NOMO-1 (cell line): ENCODE measurements at regions not wholly inside any gene's neighbourhood (a gene's known extent, or its start where the extent isn't known, plus 50 kb on each side); places are given as distances from the start of the nearest gene placed in this dataset.
"Not testable (repeated sequence)": the region's sequence is repeated elsewhere in the genome, so short reads cannot be mapped to it uniquely, and the experiment has no call there.

Experiments used
- DNase-seq, 2 experiments: peaks; one replicate each; lab custom pipeline; 2025; ENCODE audit not compliant: unreplicated experiment in 2 of 2; lab: John Stamatoyannopoulos, UW

GRCh38 chr12:58068706-58069105, 127.3 kb downstream of the ATP23 start:
- DNase-seq = no peak

- peak in 1 of 2 experiments; percentile 71 for DNase-seq
Observed at GRCh38 chr12:58069268-58069963, 128.0 kb downstream of the ATP23 start.

DNA sequence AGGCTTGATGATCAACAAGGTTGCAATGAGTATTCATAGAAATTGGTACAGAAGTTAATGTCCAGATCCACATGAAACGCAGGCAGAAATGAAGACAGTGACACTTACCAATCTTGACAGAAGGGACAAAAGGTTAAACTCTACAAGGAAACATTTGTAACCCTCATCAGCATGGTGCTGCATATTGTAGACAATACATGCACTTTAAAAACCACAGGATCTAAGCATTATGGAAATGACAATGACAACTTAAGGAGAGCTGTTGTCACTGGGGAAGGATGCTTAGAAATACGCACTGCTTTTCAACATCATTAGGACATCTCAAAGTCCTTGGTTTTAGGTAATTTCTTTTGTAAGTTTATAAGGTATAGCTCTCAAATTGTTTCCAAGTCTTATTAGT, 130.6 kb downstream of the ATP23 start:
- no peak for DNase-seq

- no peak for DNase-seq
Observed at GRCh38 chr12:58074259-58074658, 132.9 kb downstream of the ATP23 start.

- no peak for DNase-seq
Observed at GRCh38 chr12:58079806-58080205, 138.4 kb downstream of the ATP23 start.

DNA sequence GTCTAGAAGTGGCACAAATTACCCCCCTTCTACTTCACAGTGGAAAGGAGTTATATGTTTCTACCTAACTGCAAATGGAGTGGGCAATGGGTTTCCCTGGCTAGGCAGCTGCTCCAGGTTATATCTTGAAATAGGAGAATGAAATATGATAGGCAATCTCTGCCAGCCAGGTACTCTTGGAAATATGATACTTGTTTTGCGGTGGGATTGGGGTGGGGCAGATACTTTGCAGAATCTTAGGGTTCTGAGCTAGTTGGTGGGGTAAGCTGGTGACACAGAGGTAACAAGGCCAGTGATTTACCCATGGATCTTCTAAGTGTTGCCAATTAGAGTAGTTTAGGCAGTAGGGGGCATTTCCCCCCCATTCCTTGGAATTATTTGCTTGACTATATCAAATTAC, 140.1 kb downstream of the ATP23 start:
- DNase-seq = no peak

DNA sequence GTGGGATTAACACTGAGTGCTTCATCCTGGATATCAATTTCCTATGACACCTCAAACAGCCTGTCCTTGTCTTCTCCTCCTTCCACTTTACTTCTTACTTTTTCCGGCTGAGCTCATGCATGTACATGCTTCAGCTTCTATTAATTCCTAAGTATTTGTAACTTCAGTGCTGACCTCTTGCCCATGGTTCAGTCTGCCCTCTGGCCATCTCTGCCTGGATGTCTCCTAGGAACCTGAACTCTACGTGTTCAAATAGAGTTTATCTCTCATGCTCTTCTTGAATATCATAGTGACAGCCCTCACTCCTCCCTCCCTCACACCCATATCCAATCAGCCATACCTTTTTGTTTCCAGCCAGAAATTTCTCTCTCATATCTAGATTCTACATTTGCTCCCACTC, 141.6 kb downstream of the ATP23 start:
- no peak for DNase-seq

DNA sequence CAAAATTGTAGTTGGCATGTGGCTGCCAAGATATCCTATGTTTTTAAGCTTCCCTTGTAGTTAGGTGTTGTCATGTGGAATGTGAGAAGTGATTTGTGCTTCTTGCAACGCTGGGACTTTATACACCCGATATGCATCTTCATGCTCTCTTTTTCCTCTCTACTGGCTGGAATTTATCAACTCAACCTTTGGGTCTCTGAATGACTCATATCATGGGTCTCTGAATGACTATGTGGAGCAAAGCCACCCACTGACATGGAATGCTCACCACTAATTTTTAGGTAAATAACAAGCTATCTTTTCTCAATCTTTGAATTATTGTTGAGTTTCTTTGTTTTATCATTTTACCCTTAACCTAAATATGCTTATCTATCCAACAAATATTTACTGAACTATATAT, 144.6 kb downstream of the ATP23 start:
- no peak for DNase-seq

- no peak for DNase-seq
Observed at GRCh38 chr12:58086930-58087329, 145.6 kb downstream of the ATP23 start.

DNA sequence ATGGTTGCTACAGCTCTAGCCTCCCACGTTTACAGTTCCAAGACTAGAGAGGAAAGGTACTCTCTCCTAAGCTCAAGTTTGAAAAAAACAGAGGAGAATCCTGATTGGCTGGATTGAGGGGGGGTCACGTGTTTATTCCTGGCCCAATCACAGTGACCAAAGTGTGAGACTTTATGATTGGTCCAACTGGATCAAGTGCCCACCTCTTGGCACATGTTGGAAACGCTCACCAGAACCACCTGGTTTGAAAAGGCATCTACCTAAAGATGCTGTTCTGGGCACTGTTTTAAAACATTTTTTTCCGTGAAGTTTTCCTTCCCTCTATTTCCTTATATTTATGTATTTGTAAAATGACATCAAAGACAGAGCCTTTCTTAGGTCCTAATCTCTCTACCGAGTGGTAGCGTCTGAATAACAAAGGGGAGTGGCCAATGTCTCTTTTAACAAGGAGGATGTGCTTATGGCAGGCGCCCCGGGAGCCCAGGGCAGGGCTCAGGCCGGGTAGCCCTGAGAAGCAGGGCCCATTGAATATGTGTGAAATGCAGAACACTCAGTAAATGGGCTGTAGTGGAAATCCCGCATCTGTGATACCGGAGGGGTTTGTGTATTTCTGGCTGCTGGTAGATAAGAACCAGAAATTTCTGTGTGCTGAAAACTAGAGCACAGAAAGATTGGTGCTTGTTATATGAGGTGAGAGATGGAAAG, 146.2 kb downstream of the ATP23 start:
- DNase-seq = no peak

- DNase-seq = no peak
Observed at GRCh38 chr12:58089588-58089987, 148.2 kb downstream of the ATP23 start.

- no peak for DNase-seq
Observed at GRCh38 chr12:58090685-58091084, 149.3 kb downstream of the ATP23 start.

- DNase-seq = no peak
Observed at GRCh38 chr12:58095002-58095401, 153.6 kb downstream of the ATP23 start.

- no peak for DNase-seq
Observed at GRCh38 chr12:58097741-58098140, 156.4 kb downstream of the ATP23 start.

- DNase-seq = no peak
Observed at GRCh38 chr12:58099476-58099875, 158.1 kb downstream of the ATP23 start.

DNA sequence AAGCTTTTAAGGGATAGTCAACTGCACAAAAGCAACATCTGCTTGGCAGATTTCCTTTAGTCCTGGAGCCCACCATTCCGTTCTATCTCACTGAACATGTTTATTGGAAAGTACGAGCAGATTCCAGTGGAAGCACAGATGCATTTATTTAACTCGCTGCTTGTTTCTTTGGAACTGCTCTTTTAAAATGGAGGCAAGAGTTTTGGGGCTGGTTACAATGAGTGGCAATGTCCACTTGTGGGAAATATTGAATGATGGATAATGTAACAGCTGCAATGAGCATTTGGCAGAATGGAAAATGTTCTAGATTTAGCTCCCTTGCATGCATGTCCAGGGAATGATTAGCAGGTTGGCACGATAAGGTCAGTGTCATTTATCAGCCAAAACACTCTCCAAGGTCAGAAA, 163.0 kb downstream of the ATP23 start:
- no peak for DNase-seq

DNA sequence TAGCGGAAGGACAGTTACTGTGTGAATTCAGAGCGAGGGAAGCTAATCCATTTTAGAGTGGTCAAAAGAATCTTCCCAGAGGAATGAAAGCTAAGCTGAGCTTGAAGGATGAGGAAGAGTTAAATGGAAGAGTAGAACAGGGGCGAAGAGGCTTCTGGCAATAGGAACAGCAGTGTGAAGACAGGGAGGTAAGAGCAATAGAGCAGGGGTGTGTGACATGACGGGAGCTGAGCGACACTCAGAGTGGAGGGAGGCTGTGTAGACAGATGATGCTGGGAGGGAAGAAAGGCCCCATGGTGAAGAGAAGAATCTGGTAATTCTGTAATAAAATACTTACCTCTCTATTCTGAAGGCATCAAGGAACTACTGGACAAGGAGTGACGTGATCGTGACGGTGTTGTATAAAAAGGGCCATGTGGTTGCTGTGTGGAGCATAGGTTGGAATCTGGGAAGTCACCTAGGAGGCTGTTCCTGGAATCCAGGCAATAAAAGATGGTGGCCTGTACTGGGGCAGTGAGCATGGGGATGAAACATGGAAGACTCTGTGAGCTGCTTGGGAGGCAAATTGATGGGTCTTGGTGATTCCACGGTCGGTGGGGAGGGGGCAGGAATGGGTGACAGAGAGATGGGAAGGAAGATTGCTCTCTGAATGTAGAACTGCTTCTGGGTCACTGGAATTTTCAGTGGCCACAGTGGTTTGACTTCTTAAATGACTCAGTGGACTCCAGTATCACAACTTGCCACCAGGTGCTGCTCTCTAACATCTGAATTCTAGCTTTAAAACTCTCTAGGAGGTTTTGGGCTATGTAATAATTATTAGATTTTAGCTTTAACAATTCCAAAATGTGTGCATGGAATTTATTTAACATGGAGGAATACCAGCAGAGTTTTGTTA, 164.1 kb downstream of the ATP23 start:
- DNase-seq = no peak

- no peak for DNase-seq
Observed at GRCh38 chr12:58106195-58106594, 164.8 kb downstream of the ATP23 start.

DNA sequence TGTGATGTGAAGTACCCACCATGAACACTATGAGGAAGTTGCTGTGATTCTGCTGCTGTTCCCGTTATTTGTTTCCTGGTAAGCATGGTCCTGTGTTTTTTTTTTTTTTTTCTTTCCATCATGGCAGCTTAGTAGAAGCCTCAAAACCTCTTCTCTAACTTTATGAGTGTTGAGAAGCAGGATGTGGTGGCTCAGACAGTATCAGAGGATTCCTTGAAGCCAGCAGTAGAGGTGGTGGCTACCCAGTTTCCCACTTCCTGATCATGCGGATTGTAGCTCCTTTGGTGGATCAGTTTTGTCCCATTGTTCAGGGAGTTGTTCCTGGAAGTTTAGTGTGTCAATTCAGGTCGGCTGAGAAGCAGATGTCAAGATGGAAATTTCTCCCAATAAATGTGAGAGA, 175.8 kb downstream of the ATP23 start:
- DNase-seq = no peak

DNA sequence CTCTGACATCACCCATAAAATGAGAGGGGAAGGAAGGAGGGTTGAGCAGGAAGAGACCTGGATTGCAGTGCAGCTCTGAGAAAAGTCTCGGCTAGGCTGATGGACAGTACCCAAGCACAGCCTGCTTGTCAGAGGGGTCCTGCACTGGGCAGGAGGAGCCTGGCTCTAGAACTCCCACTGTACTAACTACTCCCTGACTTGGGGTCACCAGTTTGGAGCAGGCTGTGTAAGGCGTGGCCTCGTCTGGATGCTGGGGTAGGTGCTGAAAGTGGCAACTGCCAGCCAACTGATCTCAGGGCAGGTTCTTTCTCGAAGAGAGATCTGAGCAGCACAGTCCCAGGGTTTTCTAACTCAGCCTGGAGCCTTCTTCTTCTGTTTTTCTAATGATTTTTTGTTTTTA, 176.3 kb downstream of the ATP23 start:
- DNase-seq = no peak

- not testable (repeated sequence) for DNase-seq
Observed at GRCh38 chr12:58125761-58126160, 184.4 kb downstream of the ATP23 start.
